ENCODE measurements at regions not wholly inside any gene's neighbourhood (a gene's known extent, or its start where the extent isn't known, plus 50 kb on each side); places are given as distances from the start of the nearest gene placed in this dataset.

DNA sequence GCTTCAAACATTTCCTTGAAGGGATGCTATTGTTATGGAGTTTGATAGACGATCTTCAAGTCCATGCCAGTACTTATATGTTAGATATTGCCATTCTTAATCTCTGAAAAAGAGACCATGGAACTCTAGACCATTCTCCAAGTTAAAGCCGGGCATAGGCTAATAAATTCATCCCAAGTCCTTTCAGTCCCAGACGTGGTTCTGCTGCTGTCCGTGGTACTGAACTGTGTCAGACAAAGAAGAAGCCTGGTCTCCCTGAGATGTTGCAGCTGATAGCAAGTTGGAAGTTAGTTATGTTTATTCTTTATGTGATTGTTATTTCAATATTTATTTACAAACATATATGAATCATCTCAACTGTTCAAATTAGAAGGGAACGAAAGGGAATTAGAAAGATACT is 158.7 kb downstream of the NMUR2 start:
- H3K27ac Mint-ChIP-seq (ENCODE audit: low read depth, unreplicated experiment), result no peak overlapping the region
- peaks cover 25% of the 10 kb centered on the region for H3K9me3 Mint-ChIP-seq (ENCODE audit: unreplicated experiment)
- TF ChIP-seq, protein P1, sequence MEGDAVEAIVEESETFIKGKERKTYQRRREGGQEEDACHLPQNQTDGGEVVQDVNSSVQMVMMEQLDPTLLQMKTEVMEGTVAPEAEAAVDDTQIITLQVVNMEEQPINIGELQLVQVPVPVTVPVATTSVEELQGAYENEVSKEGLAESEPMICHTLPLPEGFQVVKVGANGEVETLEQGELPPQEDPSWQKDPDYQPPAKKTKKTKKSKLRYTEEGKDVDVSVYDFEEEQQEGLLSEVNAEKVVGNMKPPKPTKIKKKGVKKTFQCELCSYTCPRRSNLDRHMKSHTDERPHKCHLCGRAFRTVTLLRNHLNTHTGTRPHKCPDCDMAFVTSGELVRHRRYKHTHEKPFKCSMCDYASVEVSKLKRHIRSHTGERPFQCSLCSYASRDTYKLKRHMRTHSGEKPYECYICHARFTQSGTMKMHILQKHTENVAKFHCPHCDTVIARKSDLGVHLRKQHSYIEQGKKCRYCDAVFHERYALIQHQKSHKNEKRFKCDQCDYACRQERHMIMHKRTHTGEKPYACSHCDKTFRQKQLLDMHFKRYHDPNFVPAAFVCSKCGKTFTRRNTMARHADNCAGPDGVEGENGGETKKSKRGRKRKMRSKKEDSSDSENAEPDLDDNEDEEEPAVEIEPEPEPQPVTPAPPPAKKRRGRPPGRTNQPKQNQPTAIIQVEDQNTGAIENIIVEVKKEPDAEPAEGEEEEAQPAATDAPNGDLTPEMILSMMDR (IDR thresholded peaks at IDR 0.05; ENCODE audit: unreplicated experiment), result no peak
- no peaks in the 10 kb centered on the region for H3K4me1 Mint-ChIP-seq (ENCODE audit: insufficient read depth, unreplicated experiment)
- H3K27me3 Mint-ChIP-seq (ENCODE audit: insufficient read depth, unreplicated experiment), result no peaks in the 10 kb centered on the region
- peak; percentile 80 for DNase-seq (ENCODE audit: unreplicated experiment)
- no peak overlapping the region for H3K4me3 Mint-ChIP-seq (ENCODE audit: unreplicated experiment)
- POLR2A ChIA-PET, result interaction anchor here (0.6 kb wide), 1 partner anchor 19 kb away, joined by 3 read pairs; no protein-coding TSS in a partner anchor
- no TSS peak for BruUV-seq (replicated peaks)
- intact Hi-C loops (cut with micrococcal nuclease), result no loop called here
- no peaks in the 10 kb centered on the region for H3K36me3 Mint-ChIP-seq (ENCODE audit: insufficient read depth, unreplicated experiment)
- CTCF ChIA-PET, result interaction anchor here (1.3 kb wide), 1 partner anchor 102 kb away, joined by 5 read pairs; no protein-coding TSS in a partner anchor

DNA sequence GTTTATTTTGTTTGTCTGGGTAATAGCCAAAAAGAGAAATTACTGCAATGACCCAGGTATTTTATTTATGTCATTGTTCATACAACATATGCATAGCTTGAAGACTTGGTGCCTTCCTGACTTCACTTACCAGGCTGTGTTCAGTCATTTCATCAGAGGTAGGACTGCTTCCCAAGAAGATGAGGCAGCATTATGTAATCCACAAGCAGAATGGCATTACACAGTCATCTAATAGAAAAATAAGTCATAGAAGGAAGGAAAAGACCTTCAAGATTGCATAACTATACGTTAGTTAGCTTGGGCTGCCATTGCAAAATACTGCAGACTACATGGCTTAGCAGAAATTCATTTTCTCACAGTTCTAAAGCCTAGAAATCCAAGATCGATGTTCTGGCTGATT is 167.5 kb downstream of the NMUR2 start:
- no peaks in the 10 kb centered on the region for H3K27me3 Mint-ChIP-seq (ENCODE audit: insufficient read depth, unreplicated experiment)
- no TSS peak for BruUV-seq (replicated peaks)
- peak; percentile 15 for DNase-seq (ENCODE audit: unreplicated experiment)
- intact Hi-C loops (cut with micrococcal nuclease), result no loop called here
- H3K27ac Mint-ChIP-seq (ENCODE audit: low read depth, unreplicated experiment), result no peak overlapping the region
- peaks cover 28% of the 10 kb centered on the region for H3K9me3 Mint-ChIP-seq (ENCODE audit: unreplicated experiment)
- no peaks in the 10 kb centered on the region for H3K4me1 Mint-ChIP-seq (ENCODE audit: insufficient read depth, unreplicated experiment)
- H3K36me3 Mint-ChIP-seq (ENCODE audit: insufficient read depth, unreplicated experiment), result no peaks in the 10 kb centered on the region
- H3K4me3 Mint-ChIP-seq (ENCODE audit: unreplicated experiment), result no peak overlapping the region
- ChIA-PET POLR2A (interaction anchor here (0.7 kb wide), 1 partner anchor 149 kb away, joined by 3 read pairs; no protein-coding TSS in a partner anchor), CTCF (no interaction called here)
- TF ChIP-seq, protein P1 (IDR thresholded peaks at IDR 0.05; ENCODE audit: unreplicated experiment), result no peak

DNA sequence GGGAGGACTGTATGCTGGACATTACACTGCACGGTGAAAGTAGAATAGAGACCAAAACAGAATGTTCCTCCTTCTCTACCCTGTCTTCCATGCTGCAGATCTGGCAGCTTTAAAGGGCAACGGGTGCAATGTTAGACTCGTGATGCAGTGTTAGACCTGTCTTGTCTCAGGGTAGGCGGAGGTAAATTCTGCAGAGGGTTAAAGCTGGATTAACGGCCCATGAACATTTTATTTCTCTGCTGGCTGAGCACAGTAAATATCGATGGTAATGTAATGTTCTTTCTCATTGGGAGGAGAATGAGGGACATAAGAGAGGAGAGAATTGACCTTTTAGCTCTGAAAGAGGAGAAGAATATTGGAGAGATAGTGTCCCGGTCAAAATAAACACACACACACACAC is 178.9 kb downstream of the NMUR2 start:
- intact Hi-C loops (cut with micrococcal nuclease), result no loop called here
- Mint-ChIP-seq H3K4me3 (ENCODE audit: unreplicated experiment) (no peak overlapping the region), H3K27me3 (ENCODE audit: insufficient read depth, unreplicated experiment) (peaks cover 15% of the 10 kb centered on the region), H3K27ac (ENCODE audit: low read depth, unreplicated experiment) (no peak overlapping the region), H3K36me3 (ENCODE audit: insufficient read depth, unreplicated experiment) (no peaks in the 10 kb centered on the region), H3K9me3 (ENCODE audit: unreplicated experiment) (no peaks in the 10 kb centered on the region), H3K4me1 (ENCODE audit: insufficient read depth, unreplicated experiment) (no peaks in the 10 kb centered on the region)
- CTCF ChIA-PET, result interaction anchor here (0.7 kb wide), 1 partner anchor 11 kb away, joined by 3 read pairs; no protein-coding TSS in a partner anchor
- POLR2A ChIA-PET, result interaction anchor here (1.7 kb wide), 1 partner anchor 9 kb away, joined by 3 read pairs; no protein-coding TSS in a partner anchor
- TF ChIP-seq, protein P1 (IDR thresholded peaks at IDR 0.05; ENCODE audit: unreplicated experiment), result no peak
- DNase-seq (ENCODE audit: unreplicated experiment), result no peak
- no TSS peak for BruUV-seq (replicated peaks)

DNA sequence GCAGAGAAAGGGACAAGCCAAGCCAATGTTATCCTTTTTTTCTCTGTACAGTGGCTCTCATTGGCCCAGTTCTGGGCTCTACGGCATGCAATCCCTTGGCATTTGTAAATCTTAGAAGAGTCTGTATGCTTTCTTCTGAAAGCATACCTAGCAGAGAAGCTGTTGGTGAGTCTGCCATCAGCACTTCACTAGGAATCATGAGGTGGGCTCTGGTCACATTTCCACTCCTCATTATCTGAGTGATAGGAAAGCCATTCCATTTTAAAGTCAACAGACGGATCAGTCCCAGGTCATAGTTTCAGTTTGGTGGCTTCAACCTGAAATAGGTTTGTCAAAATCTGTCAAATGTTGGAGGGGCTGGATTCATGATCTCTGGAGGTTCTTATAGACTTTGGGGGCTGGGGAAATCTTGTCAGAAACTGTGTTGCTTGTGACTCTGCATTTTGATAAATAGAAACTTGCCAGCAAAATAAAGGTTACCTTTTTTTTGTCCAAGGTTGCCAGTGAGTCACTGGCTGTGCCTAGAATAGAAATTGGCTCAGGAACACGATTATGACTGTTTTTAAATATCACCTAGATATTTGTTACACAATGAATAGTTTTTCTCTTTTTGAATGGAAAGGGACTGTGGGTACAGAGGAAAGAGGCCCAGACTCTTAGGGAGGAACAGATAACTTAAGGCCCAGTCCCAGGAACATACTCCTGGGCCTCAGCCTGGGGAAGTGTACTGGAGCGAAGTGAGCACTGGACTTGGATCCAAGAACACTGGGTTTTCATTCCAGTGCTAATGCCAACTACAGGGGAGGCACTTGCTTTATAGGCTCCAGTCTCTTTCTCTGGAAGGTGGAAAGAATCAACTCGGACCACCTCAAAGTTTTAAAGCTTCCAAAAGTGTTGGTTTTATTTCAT is 183.1 kb downstream of the NMUR2 start:
- CTCF ChIA-PET, result no interaction called here
- H3K27me3 Mint-ChIP-seq (ENCODE audit: insufficient read depth, unreplicated experiment), result peaks cover 15% of the 10 kb centered on the region
- H3K36me3 Mint-ChIP-seq (ENCODE audit: insufficient read depth, unreplicated experiment), result no peaks in the 10 kb centered on the region
- no peak overlapping the region for H3K4me3 Mint-ChIP-seq (ENCODE audit: unreplicated experiment)
- POLR2A ChIA-PET, result no interaction called here
- BruUV-seq (replicated peaks), result no TSS peak
- intact Hi-C loops (cut with micrococcal nuclease), result no loop called here
- no peak overlapping the region for H3K27ac Mint-ChIP-seq (ENCODE audit: low read depth, unreplicated experiment)
- TF ChIP-seq, protein P1 (IDR thresholded peaks at IDR 0.05; ENCODE audit: unreplicated experiment), result no peak
- peak; percentile 18 for DNase-seq (ENCODE audit: unreplicated experiment)
- no peaks in the 10 kb centered on the region for H3K9me3 Mint-ChIP-seq (ENCODE audit: unreplicated experiment)
- H3K4me1 Mint-ChIP-seq (ENCODE audit: insufficient read depth, unreplicated experiment), result no peaks in the 10 kb centered on the region

Measured in MCF 10A (cell line).